Esophagus squamous epithelium (tissue), 5 donors: ENCODE measurements at regions not wholly inside any gene's neighbourhood (a gene's known extent, or its start where the extent isn't known, plus 50 kb on each side); places are given as distances from the start of the nearest gene placed in this dataset.

Experiments used
- DNase-seq: peaks from one replicate; lab custom pipeline; 2025; lab: John Stamatoyannopoulos, UW
- H3K27ac ChIP-seq, 4 donors: fragments of 200-600 bp; sonication (generic); one replicate each; pipeline ENCODE4 v1.5.1; 2016 to 2019; ENCODE audit warnings: mild to moderate bottlenecking in 1 of 4
- H3K27me3 ChIP-seq, 4 donors: fragments of 200-600 bp; sonication (generic); 1 replicate in 3 of 4; 2 replicates in 1 of 4; pipeline versions ENCODE4 v1.5.1 to v1.6.0; 2017 to 2021; ENCODE audit warnings: antibody characterized with exemption in 1 of 4
- H3K36me3 ChIP-seq, 3 donors: fragments of 200-600 bp; sonication (generic); one replicate each; pipeline ENCODE4 v1.5.1; 2016 to 2019
- H3K4me1 ChIP-seq, 3 donors: fragments of 200-600 bp; sonication (generic); one replicate each; pipeline ENCODE4 v1.5.1; 2017 to 2019
- H3K4me3 ChIP-seq, 4 donors: fragments of 200-600 bp; sonication (generic); 1 replicate in 3 of 4; 2 replicates in 1 of 4; pipeline ENCODE4 v1.5.1; 2016 to 2019; ENCODE audit warnings: mild to moderate bottlenecking in 2 of 4, moderate library complexity in 1 of 4
- H3K9me3 ChIP-seq, 3 donors: fragments of 200-600 bp; sonication (generic); one replicate each; pipeline ENCODE4 v1.5.1; 2016 to 2019
- CTCF ChIP-seq, 6 experiments: fragments of 450-650 bp in 4 of 6; fragments of 200-600 bp in 2 of 6; sonication (generic) in 2 of 6; IDR thresholded peaks; one replicate each; pipeline ENCODE4 v1.5.1; 2016 to 2019; ENCODE audit warnings: antibody characterized with exemption in 6 of 6, mild to moderate bottlenecking in 4 of 6, moderate library complexity in 4 of 6
- POLR2A ChIP-seq, 4 donors: fragments of 450-650 bp; IDR thresholded peaks; one replicate each; pipeline ENCODE4 v1.6.1; 2017; ENCODE audit warnings: antibody characterized with exemption in 4 of 4, mild to moderate bottlenecking in 4 of 4, moderate library complexity in 3 of 4
- WGBS, 2 donors: methylation state at CpG; one replicate each; pipeline ENCODE4 v1.1.5; 2018; 5-methylcytosine and 5-hydroxymethylcytosine counted together
- intact Hi-C: fragments of 100-400 bp; cut with DNase I; formaldehyde crosslinking; loops from one replicate; pipeline ENCODE4 v1.15.0; 2022
- donor health status: DM: yes; HTN: yes; CAD: no.

DNA sequence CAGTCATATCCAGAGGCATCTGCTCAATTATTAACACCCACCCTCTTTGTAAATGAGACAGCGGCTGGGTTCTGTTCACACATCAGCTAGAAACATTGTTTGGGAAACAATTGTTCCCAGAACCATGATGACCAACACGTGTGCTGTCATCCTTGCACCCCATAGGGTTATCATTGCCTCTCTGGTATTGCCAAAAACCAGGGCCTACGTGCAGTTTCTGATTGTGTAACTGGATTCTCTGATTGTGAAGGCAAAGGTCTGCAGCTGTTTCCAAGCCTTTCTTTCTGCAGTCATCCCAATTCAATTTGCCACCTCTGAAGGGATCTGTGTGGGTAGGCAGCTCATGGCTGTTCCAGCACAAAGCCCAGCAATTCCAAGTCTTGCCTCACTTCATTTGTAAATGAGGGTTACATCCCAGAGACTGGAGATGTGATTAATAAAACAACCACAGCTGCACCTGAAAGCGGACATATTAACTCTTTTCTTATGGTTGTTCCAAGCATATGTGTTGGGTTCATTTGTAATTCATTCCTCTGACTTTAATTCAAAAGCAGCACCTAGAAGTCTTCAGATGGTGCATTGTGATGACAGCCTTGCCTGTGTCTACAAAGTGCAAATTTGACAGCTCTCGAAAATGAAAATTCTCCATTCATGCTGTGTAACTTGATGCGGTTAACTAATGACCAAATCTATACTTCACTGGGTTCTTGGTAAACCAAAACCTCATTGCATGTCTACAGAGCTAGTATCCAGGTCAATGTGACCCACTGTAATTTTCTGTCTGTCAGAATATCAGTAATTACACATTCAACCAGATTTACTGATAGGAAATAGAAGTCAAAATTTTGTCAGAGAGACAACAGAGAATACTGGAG lies 66.6 kb downstream of the YIPF5 start:
- TF ChIP-seq POLR2A (IDR thresholded peaks at IDR 0.05) (no peak), CTCF (IDR thresholded peaks at IDR 0.05) (no peak)
- Histone ChIP-seq H3K4me3 (no peak overlapping the region), H3K36me3 (no peaks in the 10 kb centered on the region), H3K4me1 (no peaks in the 10 kb centered on the region), H3K27me3 (no peaks in the 10 kb centered on the region), H3K9me3 (no peaks in the 10 kb centered on the region), H3K27ac (no peak overlapping the region)
- intact Hi-C loops = no loop called here
- 73 to 78% methylated on average over 6 of the region's 6 CpGs for WGBS, 2 donors
- no peak for DNase-seq

DNA sequence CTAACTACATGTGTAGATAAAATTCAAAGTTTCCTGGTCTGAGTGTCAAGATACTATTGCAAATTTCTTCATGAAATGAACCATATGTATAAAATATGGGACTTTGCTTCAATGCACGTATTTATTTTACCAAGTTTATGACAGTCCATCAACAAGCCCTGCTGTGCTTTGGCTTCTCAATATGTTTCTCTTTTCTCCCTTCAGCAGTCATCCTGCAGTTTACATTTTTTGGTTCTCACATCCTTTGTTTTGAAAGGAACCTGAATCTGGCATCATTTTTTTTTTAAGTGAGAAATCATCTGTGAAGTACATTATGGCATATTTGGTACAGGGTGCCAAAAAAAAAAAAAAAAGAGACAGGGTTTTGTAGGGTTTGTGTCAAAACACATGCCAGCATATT lies 65.1 kb downstream of the YIPF5 start:
- TF ChIP-seq CTCF (IDR thresholded peaks at IDR 0.05) (no peak), POLR2A (IDR thresholded peaks at IDR 0.05) (no peak)

GRCh38 chr5:144108131-144108530 lies 62.3 kb downstream of the YIPF5 start:
- no peak overlapping the region for H3K27ac ChIP-seq
- H3K36me3 ChIP-seq = no peaks in the 10 kb centered on the region
- TF ChIP-seq POLR2A (IDR thresholded peaks at IDR 0.05) (no peak), CTCF (IDR thresholded peaks at IDR 0.05) (no peak)
- no peaks in the 10 kb centered on the region for H3K9me3 ChIP-seq
- H3K4me3 ChIP-seq = no peak overlapping the region
- no peaks in the 10 kb centered on the region for H3K27me3 ChIP-seq
- H3K4me1 ChIP-seq = no peaks in the 10 kb centered on the region
- no peak for DNase-seq
- intact Hi-C loops = no loop called here

More for the DNA sequence above, 65.1 kb downstream of the YIPF5 start:
- no peaks in the 10 kb centered on the region for H3K27me3 ChIP-seq
- H3K27ac ChIP-seq = no peak overlapping the region
- H3K4me1 ChIP-seq = no peaks in the 10 kb centered on the region
- 68 to 77% methylated on average over 1 of the region's 1 CpG for WGBS, 2 donors
- no peak overlapping the region for H3K4me3 ChIP-seq
- H3K36me3 ChIP-seq = no peaks in the 10 kb centered on the region
- DNase-seq = no peak
- H3K9me3 ChIP-seq = no peaks in the 10 kb centered on the region
- intact Hi-C loops = no loop called here
